Occipital lobe (tissue), 1 donor: ENCODE measurements at regions not wholly inside any gene's neighbourhood (a gene's known extent, or its start where the extent isn't known, plus 50 kb on each side); places are given as distances from the start of the nearest gene placed in this dataset.

Source experiments
- DNase-seq: peaks from one replicate; lab custom pipeline; 2025; lab: John Stamatoyannopoulos, UW

DNA sequence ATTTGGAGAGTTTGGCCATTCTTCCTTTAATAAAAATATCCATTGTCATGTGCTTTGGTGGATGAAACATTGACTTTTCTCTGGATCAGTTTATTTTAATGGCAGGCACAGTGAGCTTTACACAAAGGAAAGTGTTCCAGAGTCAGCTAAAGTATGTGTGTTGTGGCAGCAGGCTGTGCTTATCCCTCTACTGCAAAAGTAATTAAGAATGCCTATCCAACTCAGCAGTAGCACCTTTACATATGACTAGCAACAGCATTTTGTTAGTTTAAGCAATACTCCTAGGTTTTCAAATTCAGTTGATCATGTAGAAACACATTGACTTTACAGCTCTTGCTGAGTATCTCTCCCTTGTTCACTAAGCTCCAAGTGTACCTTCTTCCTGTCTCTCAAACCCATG is 730.5 kb upstream of the RGMB start:
- no peak for DNase-seq

DNA sequence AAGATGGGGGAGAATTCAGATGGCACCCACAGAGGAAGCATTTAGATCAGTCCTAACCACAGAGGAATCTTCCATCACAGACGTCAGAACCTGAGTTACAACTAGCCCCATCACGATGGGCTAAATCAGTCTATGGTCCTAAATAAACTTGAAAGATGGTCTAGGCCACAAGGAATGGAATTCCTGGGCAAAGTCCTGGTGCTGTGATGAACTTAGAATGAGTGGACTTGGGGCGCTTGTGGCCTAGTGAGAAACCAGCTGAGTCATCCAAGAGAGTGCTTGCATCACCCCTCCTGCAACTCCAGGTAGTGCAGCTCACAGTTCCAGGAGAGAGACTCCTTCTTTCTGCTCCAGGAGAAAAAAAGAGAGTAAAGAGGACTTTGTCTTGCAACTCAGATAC is 722.9 kb upstream of the RGMB start:
- no peak for DNase-seq

DNA sequence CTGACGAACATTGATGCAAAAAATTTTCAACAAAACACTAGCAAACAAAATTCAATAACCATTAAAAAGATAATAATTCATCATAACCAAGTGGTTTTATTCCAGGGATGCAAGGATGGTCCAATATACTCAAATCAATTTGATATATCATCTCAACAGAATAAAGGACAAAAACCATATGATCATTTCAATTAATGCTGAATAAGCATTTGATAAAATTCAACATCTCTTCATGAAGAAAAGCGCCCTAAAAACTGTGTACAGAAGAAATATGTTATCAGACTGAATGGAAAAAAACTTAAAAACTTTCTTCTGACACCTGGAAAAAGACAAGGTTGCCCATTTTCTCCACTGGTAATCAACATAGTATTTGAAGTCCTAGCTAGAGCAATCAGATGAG is 720.3 kb upstream of the RGMB start:
- DNase-seq, result no peak

DNA sequence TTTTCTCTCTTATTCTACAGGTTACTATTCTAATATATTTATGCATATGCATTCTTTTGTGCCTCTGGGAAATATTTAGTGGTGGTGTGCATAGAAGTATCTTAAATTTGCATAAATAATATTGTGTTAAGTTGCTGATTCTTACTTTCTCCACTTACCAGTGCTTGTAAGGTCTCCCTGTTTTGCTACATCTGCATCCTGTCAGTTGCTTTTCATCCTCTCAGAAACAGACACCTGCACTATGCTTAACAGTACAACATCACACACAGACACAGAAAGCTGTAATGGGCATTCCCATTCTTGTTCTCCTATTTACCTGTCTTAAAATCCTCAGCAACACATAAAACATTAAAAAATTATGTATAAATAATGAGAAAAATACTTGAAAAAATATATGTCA is 713.3 kb upstream of the RGMB start:
- DNase-seq, result no peak

DNA sequence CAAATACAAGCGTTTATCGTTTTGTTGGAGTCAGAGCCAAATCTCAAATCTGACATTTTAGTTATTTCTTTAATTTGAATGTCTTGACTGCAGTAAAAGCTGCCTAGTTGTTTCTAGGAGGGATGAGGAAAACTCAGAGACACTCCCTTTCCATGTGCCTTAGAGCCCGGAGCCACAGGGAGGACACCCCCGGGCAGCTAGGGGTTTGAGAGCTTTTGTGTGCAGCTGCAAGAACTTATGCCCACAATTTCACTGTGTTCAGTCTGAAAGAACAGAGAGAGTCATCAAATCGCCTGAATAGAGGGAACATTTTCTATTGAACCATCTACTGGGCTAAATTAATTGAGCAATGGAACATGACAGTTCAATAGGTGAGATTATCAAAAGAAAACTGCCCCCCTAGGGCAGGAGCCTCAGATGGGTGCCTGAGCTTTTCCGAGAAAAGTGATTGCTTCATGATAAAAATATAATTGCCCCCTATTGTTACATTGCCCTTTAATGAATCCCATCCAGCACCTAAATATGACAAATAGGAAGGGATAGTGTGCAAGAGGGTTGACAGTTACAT is 709.3 kb upstream of the RGMB start:
- no peak for DNase-seq

DNA sequence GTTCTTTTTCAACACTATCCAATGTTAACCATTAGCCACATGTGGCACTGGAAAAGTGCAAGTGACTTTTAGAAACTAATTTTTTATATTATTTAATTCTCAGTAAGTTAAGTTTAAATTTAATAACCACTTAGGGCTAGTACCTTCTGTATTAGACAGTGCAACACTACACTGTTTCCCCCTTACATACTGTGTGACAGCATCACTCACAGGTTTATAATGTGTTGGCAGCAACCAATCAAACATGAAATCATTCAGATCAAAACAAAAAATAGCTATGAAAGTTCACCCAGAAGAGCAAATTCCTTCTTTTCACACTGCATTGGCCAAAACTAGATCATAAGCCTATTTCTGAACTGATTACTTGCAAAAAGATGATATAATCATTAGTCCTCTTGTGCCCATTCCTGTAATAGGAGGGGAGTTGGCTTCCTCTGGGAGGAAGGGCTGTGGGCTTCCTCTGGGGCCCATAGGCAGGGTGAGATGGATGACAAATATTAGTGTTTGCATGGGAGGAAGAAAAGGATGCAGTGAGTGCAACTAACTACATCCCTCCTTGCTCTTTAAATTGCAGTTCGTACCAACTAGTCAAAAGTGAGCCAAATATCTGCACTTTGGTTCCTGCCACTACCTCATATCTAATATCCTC is 708.1 kb upstream of the RGMB start:
- no peak for DNase-seq

DNA sequence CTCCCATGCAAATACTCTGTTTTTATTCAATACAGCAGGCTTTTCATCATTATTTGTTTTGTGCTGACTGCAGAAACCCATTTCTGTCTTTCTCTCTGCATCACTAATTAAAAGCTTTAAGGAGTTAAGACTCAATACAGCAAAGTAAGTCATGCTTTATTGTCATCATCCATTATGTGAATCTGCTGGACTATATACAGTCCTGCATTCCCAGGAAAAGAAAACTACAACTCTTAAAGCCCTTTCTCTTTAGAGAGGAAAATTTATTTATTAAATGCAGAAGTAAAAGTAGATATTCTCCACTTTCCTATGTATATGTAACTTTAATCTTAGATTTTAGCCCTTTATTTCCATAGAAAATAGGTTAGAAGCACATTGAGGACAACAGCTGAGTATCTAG is 706.6 kb upstream of the RGMB start:
- DNase-seq, result no peak

DNA sequence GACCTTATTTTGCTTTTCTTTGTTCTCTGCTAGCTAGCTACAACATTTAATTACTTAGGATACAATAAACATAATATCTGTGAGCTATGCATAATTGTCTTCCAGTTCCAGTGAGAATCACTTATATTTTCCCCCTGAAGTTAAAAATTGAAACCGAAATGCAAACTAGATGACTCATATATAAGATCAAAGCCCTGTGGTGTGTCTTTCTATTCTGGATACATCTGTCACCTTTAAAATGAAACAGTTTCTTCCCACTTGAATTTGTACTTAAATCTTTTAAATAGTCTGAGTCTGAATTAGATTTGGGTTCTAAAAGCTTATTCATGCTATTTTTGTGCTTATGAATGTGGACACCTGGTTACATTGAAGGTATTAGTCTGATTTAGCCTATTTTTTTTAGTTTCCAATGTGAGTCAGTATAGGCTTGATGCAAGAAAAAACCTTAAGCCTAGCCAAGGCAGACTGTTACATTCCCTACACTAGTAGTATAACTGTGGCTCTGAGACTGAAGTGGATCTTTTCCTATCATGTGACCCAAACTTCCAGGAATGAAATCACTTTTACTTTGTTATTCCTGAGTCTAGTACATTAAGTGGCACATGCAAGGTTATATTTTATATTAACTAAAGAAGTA is 703.5 kb upstream of the RGMB start:
- no peak for DNase-seq

DNA sequence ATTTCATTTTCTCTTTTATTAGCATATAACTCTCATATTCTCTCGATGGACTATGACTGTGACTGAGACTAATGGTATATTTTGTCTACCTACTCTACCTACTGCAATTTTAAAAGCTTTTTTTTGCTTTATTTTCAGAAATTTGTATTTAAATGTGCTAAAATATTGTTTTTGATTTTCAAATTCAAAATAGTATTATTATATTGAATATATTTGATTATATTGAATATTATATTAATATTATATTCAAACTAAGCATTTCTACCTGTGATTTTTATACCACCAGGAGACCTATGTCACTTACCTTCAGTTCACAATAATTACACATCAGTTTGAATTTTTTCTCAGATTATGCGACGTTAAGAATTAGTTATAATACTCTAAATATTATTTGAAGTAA is 700.5 kb upstream of the RGMB start:
- DNase-seq, result no peak

DNA sequence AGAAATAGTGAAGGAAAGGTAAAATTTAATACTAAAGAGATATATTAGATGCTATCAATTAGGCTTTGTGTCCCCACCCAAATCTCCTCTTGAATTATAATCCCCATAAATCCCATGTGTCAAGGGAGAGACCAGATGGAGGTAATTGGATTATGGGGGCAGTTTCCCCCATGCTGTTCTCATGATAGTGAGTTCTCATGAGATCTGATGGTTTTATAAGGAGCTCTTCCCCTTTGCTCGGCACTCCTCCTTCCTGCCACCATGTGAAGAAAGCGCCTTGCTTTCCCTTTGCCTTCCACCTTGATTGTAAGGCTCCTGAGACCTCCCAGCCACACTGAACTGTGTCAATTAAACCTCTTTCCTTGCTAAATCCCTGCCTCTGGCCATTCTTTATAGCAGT is 697.0 kb upstream of the RGMB start:
- no peak for DNase-seq

DNA sequence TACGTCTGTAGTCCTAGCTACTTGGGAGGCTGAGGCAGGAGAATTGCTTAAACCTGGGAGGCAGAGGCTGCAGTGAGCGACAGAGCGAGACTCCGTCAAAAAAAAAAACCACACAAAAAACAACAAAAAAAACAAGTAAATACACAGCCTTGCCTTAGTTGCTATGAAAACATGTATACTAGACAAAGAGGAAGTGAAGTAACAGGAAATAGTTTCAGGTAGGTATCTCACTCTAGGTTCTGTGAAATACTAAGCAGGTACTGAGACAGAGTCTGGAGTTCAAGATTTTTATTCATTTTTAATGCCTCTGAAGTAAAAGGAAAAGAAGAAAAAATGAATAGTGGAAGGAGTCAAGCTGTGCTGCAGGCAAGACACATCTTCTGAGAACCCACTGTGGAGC is 687.9 kb upstream of the RGMB start:
- no peak for DNase-seq

DNA sequence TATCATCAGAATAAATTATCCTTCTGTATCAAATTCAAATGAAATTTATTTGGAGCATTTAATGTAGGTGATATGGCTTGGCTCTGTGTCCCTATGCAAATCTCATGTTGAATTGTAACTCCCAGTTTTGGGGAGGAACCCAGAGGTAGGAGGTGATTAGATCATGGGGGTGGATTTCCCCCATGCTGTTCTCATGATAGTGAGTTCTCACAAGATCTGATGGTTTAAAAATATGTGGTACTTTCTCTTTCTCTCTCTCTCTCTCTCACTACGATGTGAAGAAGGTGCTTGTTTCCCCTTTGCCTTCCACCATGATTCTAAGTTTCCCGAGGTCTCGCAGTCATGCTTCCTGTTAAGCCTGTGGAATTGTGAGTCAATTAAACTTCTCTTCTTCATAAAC is 678.4 kb upstream of the RGMB start:
- DNase-seq, result no peak

DNA sequence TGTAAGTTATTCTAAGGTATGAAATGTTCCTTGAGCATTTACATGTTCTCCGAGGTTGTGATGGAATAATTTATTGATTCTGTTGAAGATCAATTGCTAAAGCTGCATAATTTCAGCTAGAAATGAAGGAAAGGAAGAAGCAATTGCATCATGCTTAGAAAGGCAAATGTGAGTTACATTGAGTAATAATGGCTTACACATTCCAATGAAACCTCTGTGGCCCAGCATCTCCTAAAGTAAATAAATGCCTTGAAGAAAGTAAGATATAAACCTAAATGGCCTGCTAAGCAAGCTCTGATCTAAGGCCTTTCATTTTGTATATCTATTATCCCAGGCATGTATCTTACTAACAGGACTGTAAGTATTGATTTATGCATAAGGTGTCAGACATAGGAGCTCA is 677.3 kb upstream of the RGMB start:
- no peak for DNase-seq

DNA sequence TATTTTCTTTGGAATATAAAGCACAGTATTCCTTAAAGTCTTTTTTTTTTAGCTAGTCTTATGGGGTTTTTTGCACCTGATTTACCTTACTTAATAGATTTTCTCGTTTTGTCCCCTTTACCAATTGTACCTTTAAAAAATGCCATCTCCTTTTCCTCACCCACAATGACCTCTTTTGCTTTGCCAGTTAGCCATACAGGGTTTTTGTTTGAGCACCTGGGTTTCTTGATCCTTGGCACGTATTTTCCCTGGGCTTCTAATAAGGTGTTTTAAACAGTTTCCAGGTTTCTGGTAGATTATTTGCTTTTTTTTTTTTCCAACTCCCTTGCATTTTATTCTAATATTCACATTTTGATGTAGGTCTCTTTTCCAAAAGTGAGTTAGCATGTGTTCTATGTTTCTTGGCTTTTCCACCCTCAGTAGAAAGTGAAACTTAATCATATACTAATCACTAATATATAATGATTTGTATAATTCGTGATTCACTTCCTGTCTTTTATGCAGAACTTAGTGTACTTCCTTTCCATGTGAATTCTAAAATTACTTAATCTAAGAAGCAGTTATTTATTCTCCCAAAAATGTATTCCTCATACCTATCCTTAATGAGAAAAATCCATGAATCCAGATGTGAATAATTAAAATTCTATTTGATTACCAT is 673.9 kb upstream of the RGMB start:
- no peak for DNase-seq

DNA sequence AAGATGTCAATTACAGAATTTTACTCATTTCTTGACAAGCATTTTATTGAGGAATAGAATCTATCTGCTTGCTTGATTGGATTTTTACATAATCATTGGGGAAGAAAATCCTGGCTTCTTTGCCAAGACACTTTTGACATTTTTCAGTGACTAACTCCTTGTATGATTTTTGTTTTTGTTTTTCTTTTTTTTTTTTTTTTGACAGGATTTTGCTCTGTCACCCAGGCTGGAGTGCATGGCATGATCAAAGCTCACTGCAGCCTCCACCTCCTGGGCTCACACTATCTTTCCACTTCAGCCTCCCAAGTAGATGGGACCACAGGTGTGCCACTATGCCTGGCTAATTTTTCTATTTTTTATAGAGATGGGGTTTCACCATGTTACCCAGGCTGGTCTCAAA is 672.3 kb upstream of the RGMB start:
- no peak for DNase-seq

DNA sequence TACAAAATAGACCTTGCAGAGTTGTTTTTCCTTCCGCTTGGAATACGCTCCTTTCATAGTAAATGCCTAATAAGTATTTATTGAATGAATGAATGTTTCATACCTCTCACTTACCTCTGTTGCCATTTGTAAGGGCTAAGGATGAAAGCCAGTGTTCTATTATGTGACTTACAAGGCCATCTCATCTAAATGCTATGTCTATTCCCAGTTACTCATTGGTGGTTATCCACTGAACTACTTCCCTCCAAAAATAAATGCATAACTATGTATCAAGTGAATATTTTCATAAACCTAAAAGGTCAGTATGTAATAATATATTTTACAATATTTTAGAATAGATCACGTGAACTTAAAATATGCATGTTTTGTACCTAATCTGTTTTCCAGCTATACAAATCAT is 670.5 kb upstream of the RGMB start:
- DNase-seq, result no peak

DNA sequence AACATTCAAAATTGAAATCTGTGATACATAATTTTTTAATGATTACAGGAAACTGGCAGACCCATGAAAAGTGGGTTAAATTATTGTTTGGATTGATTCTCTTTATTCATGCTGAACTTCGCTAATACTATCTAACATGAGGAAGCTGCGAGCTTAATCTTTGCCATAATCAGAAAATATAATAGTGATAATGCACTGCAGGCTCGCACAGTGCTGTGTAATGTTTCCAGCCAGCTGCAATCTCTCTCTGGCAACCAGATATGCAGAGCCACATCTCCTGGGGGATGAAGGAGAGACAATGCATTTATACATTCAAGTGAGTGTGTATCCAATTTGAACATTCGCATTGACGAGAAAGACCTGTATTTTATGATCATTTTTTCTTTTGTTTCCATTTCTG is 669.7 kb upstream of the RGMB start:
- no peak for DNase-seq

DNA sequence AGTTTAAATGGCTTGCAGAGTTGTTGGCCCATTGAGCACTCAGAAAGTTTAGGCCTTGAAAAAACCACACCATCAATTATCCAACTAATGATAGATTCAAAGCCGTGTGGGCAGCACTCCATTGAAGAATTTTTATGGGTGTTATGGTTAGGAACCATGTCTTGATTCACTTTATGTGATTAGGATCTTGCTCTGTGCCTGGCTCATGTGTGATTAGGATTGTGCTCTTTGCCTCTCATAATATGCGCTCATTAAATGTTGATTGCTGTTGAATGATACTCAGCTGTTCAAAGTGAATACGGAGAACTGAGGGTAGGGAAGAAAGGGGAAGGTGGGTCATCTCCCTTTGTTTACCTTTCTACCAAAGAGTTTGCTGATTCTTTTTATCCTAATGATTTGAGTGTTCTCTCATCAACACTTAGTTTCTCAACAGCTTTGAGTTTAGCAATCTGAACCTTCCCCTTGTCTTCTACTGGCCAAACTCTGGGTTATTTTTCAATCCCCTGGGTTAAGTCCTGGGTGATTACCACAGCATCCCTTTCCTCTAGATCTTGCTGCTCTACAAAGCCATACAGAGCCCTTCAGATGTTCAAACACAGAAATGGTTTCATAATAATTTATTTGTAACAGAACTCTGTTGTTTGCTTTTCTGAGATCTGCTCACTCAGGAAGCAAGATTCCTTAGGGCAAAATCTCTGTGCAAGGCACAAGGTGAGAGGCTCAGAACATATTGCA is 668.8 kb upstream of the RGMB start:
- DNase-seq, result no peak

DNA sequence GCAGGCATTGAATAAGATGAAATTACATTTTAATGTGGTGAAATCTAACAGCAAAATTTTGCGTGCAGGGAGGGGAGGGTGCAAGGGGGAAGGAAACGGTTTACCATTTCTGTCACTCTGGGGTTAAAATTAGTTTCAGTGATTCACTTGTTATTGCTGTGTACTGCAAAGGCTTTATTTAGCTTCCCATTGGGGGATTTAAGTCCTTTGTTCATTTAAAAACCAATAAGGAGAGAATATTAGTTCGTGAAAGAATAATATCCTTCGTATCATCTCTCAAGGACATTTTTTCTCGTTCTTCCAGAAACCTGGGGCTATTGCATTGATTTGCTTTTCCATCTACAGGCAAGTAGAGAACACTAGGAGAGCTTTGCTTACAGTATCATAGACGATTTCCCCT is 667.8 kb upstream of the RGMB start:
- DNase-seq, result no peak

DNA sequence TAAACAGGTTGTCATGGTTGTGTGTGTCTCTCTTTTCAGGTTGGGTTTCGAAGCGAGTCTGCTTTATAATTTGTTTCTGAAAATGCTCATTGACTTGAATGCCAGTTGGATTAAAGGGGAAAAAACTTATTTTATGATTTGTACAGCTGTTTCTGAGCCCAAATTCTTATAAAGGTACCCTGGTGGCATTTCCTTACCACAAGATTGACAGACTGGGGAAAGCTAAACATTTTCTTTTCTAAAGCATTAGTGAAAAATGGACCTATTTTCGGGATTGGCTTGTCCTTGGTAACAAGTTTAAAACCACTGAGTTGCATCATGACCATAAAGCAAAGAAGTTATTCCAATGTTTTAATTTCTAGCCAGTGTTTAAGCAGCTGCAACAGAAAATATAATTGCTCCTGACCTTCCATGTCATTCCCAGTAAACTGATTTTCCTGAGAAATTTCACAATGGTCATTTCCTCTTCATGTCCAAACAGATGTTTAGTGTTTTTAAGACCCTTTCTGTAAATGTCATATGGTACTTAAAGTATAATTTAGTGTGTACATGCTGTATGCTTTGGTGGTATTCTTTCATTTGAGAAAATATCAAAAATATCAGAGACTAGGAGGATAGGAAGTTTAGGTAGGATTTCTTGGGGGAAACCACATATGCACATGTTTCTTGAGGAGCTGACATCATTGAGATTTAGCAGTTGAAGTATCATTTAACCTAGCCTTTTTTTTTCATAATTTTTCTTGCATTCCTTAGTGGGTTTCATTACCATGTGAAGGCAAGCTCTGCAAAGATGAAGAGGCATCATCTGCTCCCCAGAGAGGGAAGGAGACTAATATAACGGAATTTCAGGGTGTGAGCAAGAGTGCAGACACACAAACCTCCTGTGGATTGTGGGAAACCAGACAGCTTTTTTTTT is 667.1 kb upstream of the RGMB start:
- no peak for DNase-seq

DNA sequence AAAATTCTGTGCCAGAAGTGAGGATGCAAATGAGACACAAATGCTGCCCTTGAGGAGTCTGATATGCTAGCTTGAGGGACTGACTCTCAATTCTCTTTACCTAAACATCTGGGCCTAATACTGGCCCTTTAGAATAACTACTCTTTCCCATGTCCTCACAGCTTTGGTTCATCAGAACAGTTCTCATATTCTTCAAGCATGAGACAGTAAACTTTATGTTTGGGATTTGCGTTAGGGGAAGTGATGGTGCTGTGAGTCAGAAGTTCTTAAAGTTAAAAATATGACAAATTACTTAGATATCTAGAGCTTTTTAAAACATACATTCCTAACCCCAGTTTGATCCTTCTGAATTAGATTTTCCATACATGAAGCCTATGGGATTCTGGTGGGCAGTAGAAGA is 665.0 kb upstream of the RGMB start:
- no peak for DNase-seq
